ENCODE measurements at regions not wholly inside any gene's neighbourhood (a gene's known extent, or its start where the extent isn't known, plus 50 kb on each side); places are given as distances from the start of the nearest gene placed in this dataset.

- DNase-seq (ENCODE audit: low spot score in 2 of 2), result no peak
- WGBS, result 89% methylated on average over 2 of the region's 2 CpGs
- H3K4me3 ChIP-seq, result no peak overlapping the region
- no peaks in the 10 kb centered on the region for H3K4me1 ChIP-seq
- H3K36me3 ChIP-seq, result no peaks in the 10 kb centered on the region
- TF ChIP-seq POLR2A (IDR thresholded peaks at IDR 0.05) (no peak), CTCF (IDR thresholded peaks at IDR 0.05) (no peak), EP300 (IDR thresholded peaks at IDR 0.05) (no peak), POLR2AphosphoS5 (IDR thresholded peaks at IDR 0.05) (no peak)
- no peaks in the 10 kb centered on the region for H3K27me3 ChIP-seq
- H3K9me3 ChIP-seq, result no peaks in the 10 kb centered on the region
- H3K27ac ChIP-seq, result no peak overlapping the region
These were observed 109.3 kb downstream of the SCP2D1 start for GRCh38 chr20:18922898-18923297.

- no peak overlapping the region for H3K4me3 ChIP-seq
- H3K9me3 ChIP-seq, result no peaks in the 10 kb centered on the region
- H3K36me3 ChIP-seq, result no peaks in the 10 kb centered on the region
- no peak for DNase-seq (ENCODE audit: low spot score in 2 of 2)
- H3K27ac ChIP-seq, result no peak overlapping the region
- no peaks in the 10 kb centered on the region for H3K4me1 ChIP-seq
- no peaks in the 10 kb centered on the region for H3K27me3 ChIP-seq
- TF ChIP-seq EP300 (IDR thresholded peaks at IDR 0.05), result no peak
- no peak for TF ChIP-seq POLR2A (IDR thresholded peaks at IDR 0.05)
- TF ChIP-seq POLR2AphosphoS5 (IDR thresholded peaks at IDR 0.05), result no peak
- TF ChIP-seq CTCF (IDR thresholded peaks at IDR 0.05), result no peak
These were observed 113.4 kb downstream of the SCP2D1 start for GRCh38 chr20:18926965-18927364.

GRCh38 chr20:18928626-18929025, 115.0 kb downstream of the SCP2D1 start:
- no peak overlapping the region for H3K27ac ChIP-seq
- no peaks in the 10 kb centered on the region for H3K4me1 ChIP-seq
- no peak for DNase-seq (ENCODE audit: low spot score in 2 of 2)
- no peaks in the 10 kb centered on the region for H3K27me3 ChIP-seq
- TF ChIP-seq CTCF (IDR thresholded peaks at IDR 0.05) (no peak), POLR2A (IDR thresholded peaks at IDR 0.05) (no peak)
- no peak overlapping the region for H3K4me3 ChIP-seq
- no peaks in the 10 kb centered on the region for H3K9me3 ChIP-seq
- no peaks in the 10 kb centered on the region for H3K36me3 ChIP-seq

GRCh38 chr20:18929800-18930199, 116.2 kb downstream of the SCP2D1 start:
- TF ChIP-seq EP300 (IDR thresholded peaks at IDR 0.05) (no peak), POLR2A (IDR thresholded peaks at IDR 0.05) (no peak), POLR2AphosphoS5 (IDR thresholded peaks at IDR 0.05) (no peak), CTCF (IDR thresholded peaks at IDR 0.05) (no peak)
- WGBS, result 81% methylated on average over 1 of the region's 1 CpG
- no peak for DNase-seq (ENCODE audit: low spot score in 2 of 2)
- H3K27ac ChIP-seq, result no peak overlapping the region
- no peak overlapping the region for H3K4me3 ChIP-seq
- no peaks in the 10 kb centered on the region for H3K36me3 ChIP-seq
- no peaks in the 10 kb centered on the region for H3K4me1 ChIP-seq
- H3K9me3 ChIP-seq, result no peaks in the 10 kb centered on the region
- H3K27me3 ChIP-seq, result no peaks in the 10 kb centered on the region

GRCh38 chr20:18943542-18943941, 130.0 kb downstream of the SCP2D1 start:
- H3K27me3 ChIP-seq, result no peaks in the 10 kb centered on the region
- no peaks in the 10 kb centered on the region for H3K9me3 ChIP-seq
- 60% methylated on average over 2 of the region's 4 CpGs for WGBS
- no peaks in the 10 kb centered on the region for H3K36me3 ChIP-seq
- no peak overlapping the region for H3K27ac ChIP-seq
- H3K4me1 ChIP-seq, result peaks cover 3% of the 10 kb centered on the region
- DNase-seq (ENCODE audit: low spot score in 2 of 2), result no peak
- H3K4me3 ChIP-seq, result no peak overlapping the region
- no peak for TF ChIP-seq CTCF (IDR thresholded peaks at IDR 0.05)
- no peak for TF ChIP-seq POLR2AphosphoS5 (IDR thresholded peaks at IDR 0.05)
- no peak for TF ChIP-seq EP300 (IDR thresholded peaks at IDR 0.05)
- no peak for TF ChIP-seq POLR2A (IDR thresholded peaks at IDR 0.05)
